Transverse colon (tissue), 4 donors: ENCODE measurements at regions not wholly inside any gene's neighbourhood (a gene's known extent, or its start where the extent isn't known, plus 50 kb on each side); places are given as distances from the start of the nearest gene placed in this dataset.

Source experiments
- DNase-seq: peaks from one replicate; pipeline ENCODE4 v3.0.0-alpha.2; 2019
- H3K27ac ChIP-seq, 4 donors: fragments of 200-600 bp; sonication (generic); 2 replicates each; pipeline ENCODE4 v1.5.1; 2016 to 2018; ENCODE audit warnings: inconsistent platforms in 4 of 4
- H3K27me3 ChIP-seq: fragments of 200-600 bp; sonication (generic); 2 replicates; pipeline ENCODE4 v1.5.1; 2017; ENCODE audit warnings: inconsistent platforms
- H3K36me3 ChIP-seq, 4 donors: fragments of 200-600 bp; sonication (generic); 2 replicates each; pipeline ENCODE4 v1.5.1; 2017 to 2019; ENCODE audit warnings: inconsistent platforms in 4 of 4
- H3K4me1 ChIP-seq, 4 donors: fragments of 200-600 bp; sonication (generic); 2 replicates each; pipeline ENCODE4 v1.5.1; 2017 to 2020; ENCODE audit warnings: inconsistent platforms in 4 of 4
- H3K4me3 ChIP-seq, 4 donors: fragments of 200-600 bp; sonication (generic); 1 replicate in 1 of 4; 2 replicates in 3 of 4; pipeline versions ENCODE4 v1.5.1 to v1.6.1; 2017 to 2019; ENCODE audit warnings: inconsistent platforms in 4 of 4
- H3K9me3 ChIP-seq, 2 donors: fragments of 200-600 bp; sonication (generic); 2 replicates each; pipeline ENCODE4 v1.5.1; 2017 to 2019; ENCODE audit warnings: inconsistent platforms in 2 of 2
- CTCF ChIP-seq, 5 experiments: fragments of 200-600 bp in 3 of 5; fragments of 450-650 bp in 2 of 5; sonication (generic) in 3 of 5; IDR thresholded peaks; 1 replicate in 2 of 5; 2 replicates in 3 of 5; pipeline ENCODE4 v1.5.1; 2016 to 2017; ENCODE audit warnings: antibody characterized with exemption in 5 of 5, inconsistent platforms in 3 of 5, mild to moderate bottlenecking in 2 of 5, moderate library complexity in 1 of 5
- EP300 ChIP-seq: sonication (generic); formaldehyde crosslinking; IDR thresholded peaks from one replicate; pipeline ENCODE4 v1.6.1; 2017; ENCODE audit warnings: antibody characterized with exemption, low read depth
- POLR2A ChIP-seq: fragments of 450-650 bp; IDR thresholded peaks from one replicate; pipeline ENCODE4 v1.6.1; 2016; ENCODE audit warnings: antibody characterized with exemption, mild to moderate bottlenecking, moderate library complexity
- POLR2AphosphoS5 ChIP-seq, 3 donors: sonication (generic); formaldehyde crosslinking; IDR thresholded peaks; one replicate each; pipeline ENCODE4 v1.6.1; 2016; ENCODE audit warnings: antibody characterized with exemption in 3 of 3
- WGBS, 2 donors: methylation state at CpG; one replicate each; pipeline ENCODE4 v1.1.5; 2018; ENCODE audit warnings: low coverage in 1 of 2; 5-methylcytosine and 5-hydroxymethylcytosine counted together
- in situ Hi-C, 4 donors: fragments of 200-750 bp; cut with MboI; loops; one replicate each; pipeline versions ENCODE4 v1.15.0 to v1.15.1; 2017; ENCODE audit warnings: low sequenced_read_pairs in 3 of 4, low pct_ligation_motif_present in 1 of 4, low pct_unique_long_range_greater_than_20kb in 1 of 4
- intact Hi-C: fragments of 100-400 bp; cut with DNase I; formaldehyde crosslinking; loops from one replicate; pipeline ENCODE4 v1.15.1; 2023; ENCODE audit warnings: low total_unique reads

- TF ChIP-seq POLR2AphosphoS5 (IDR thresholded peaks at IDR 0.05) (peak in 2 of 3 donors; percentile 33 to 59), EP300 (no peak)
- peaks cover 0 to 2% of the 10 kb centered on the region in 2 donors for H3K9me3 ChIP-seq
- in situ Hi-C loops (no loop called here), intact Hi-C loops (no loop called here)
- peaks cover 0 to 35% (median 7%) of the 10 kb centered on the region in 4 donors for H3K4me1 ChIP-seq
- no peaks in the 10 kb centered on the region for H3K36me3 ChIP-seq
- H3K27me3 ChIP-seq, result no peaks in the 10 kb centered on the region
- H3K4me3 ChIP-seq, result no peak overlapping the region
- peak overlapping the region; percentile 64 to 73 (median 70) for H3K27ac ChIP-seq
- no peak for DNase-seq
- WGBS, 2 donors, result 31 to 42% methylated on average over 6 of the region's 6 CpGs
These were observed 128.8 kb downstream of the ADSS2 start for GRCh38 chr1:244322791-244323521.

- no peak overlapping the region for H3K4me3 ChIP-seq
- 93 to 95% methylated on average over 7 to 8 of the region's 8 CpGs for WGBS, 2 donors
- peaks cover 0 to 5% of the 10 kb centered on the region in 2 donors for H3K9me3 ChIP-seq
- H3K27ac ChIP-seq, result peak overlapping the region; percentile 6 to 71 (median 27)
- TF ChIP-seq EP300, result no peak
- TF ChIP-seq CTCF (IDR thresholded peaks at IDR 0.05), result no peak
- no peak for TF ChIP-seq POLR2A
- no peak for TF ChIP-seq POLR2AphosphoS5 (IDR thresholded peaks at IDR 0.05)
- peaks cover 0 to 35% (median 7%) of the 10 kb centered on the region in 4 donors for H3K4me1 ChIP-seq
- intact Hi-C loops, result no loop called here
- no peak for DNase-seq
- in situ Hi-C loops, result no loop called here
- H3K36me3 ChIP-seq, result no peaks in the 10 kb centered on the region
- no peaks in the 10 kb centered on the region for H3K27me3 ChIP-seq
These were observed 127.4 kb downstream of the ADSS2 start for GRCh38 chr1:244324176-244324883.

- TF ChIP-seq POLR2AphosphoS5 (IDR thresholded peaks at IDR 0.05) (peak in 1 of 3 donors; percentile 47), POLR2A (peak; percentile 20), EP300 (no peak), CTCF (IDR thresholded peaks at IDR 0.05) (no peak)
- intact Hi-C loops (no loop called here), in situ Hi-C loops (no loop called here)
- DNase-seq, result no peak
- peaks cover 0 to 5% of the 10 kb centered on the region in 2 donors for H3K9me3 ChIP-seq
- WGBS, 2 donors, result 47 to 54% methylated on average over 8 of the region's 8 CpGs
- no peak overlapping the region for H3K4me3 ChIP-seq
- H3K27ac ChIP-seq, result peak overlapping the region; percentile 6 to 71 (median 27)
- H3K27me3 ChIP-seq, result no peaks in the 10 kb centered on the region
- H3K4me1 ChIP-seq, result peaks cover 0 to 31% (median 7%) of the 10 kb centered on the region in 4 donors
- no peaks in the 10 kb centered on the region for H3K36me3 ChIP-seq
These were observed 126.5 kb downstream of the ADSS2 start for GRCh38 chr1:244325056-244325758.

GRCh38 chr1:244326757-244327156, 125.0 kb downstream of the ADSS2 start:
- Histone ChIP-seq H3K4me3 (no peak overlapping the region), H3K9me3 (peaks cover 0 to 5% of the 10 kb centered on the region in 2 donors), H3K36me3 (no peaks in the 10 kb centered on the region), H3K27me3 (no peaks in the 10 kb centered on the region), H3K27ac (no peak overlapping the region), H3K4me1 (peaks cover 0 to 29% (median 7%) of the 10 kb centered on the region in 4 donors)
- WGBS, 2 donors, result 33 to 50% methylated on average over 1 to 2 of the region's 2 CpGs
- no peak for TF ChIP-seq CTCF (IDR thresholded peaks at IDR 0.05)
- TF ChIP-seq POLR2AphosphoS5 (IDR thresholded peaks at IDR 0.05), result no peak
- no peak for TF ChIP-seq EP300
- no peak for TF ChIP-seq POLR2A
- intact Hi-C loops (no loop called here), in situ Hi-C loops (no loop called here)
- DNase-seq, result no peak
